Right lobe of liver (tissue), 6 donors: ENCODE measurements at regions not wholly inside any gene's neighbourhood (a gene's known extent, or its start where the extent isn't known, plus 50 kb on each side); places are given as distances from the start of the nearest gene placed in this dataset.

Experiments
- ATAC-seq, 4 donors: fragments of 200-7000 bp; cut with Tn5 transposase; one replicate each; pipeline ENCODE4 v1.9.1; 2020; ENCODE audit warnings: mild to moderate bottlenecking in 4 of 4, moderate library complexity in 4 of 4
- DNase-seq, 3 donors: peaks; one replicate each; pipeline ENCODE4 v3.0.0-alpha.2; 2020
- H3K27ac ChIP-seq, 3 donors: fragments of 200-600 bp; one replicate each; pipeline ENCODE4 v1.8.0; 2022
- H3K27me3 ChIP-seq, 2 donors: fragments of 200-600 bp; one replicate each; pipeline ENCODE4 v1.8.0; 2022
- H3K36me3 ChIP-seq, 4 donors: fragments of 200-600 bp; sonication (generic) in 1 of 4; one replicate each; pipeline versions ENCODE4 v1.5.1 to v1.8.0; 2017 to 2022; ENCODE audit warnings: control low read depth in 1 of 4
- H3K4me1 ChIP-seq, 4 donors: fragments of 200-600 bp; sonication (generic) in 1 of 4; one replicate each; pipeline versions ENCODE4 v1.5.1 to v1.8.0; 2017 to 2022; ENCODE audit warnings: control low read depth in 1 of 4
- H3K4me3 ChIP-seq, 3 donors: fragments of 200-600 bp; one replicate each; pipeline ENCODE4 v1.8.0; 2022
- H3K9me3 ChIP-seq, 4 donors: fragments of 200-600 bp; sonication (generic) in 1 of 4; one replicate each; pipeline versions ENCODE4 v1.5.1 to v1.8.0; 2017 to 2022; ENCODE audit warnings: control low read depth in 1 of 4
- CTCF ChIP-seq, 4 donors: fragments of 200-600 bp in 3 of 4; fragments of 450-650 bp in 1 of 4; IDR thresholded peaks; one replicate each; pipeline versions ENCODE4 v1.5.1 to v1.8.0; 2016 to 2022; ENCODE audit warnings: antibody characterized with exemption in 4 of 4, mild to moderate bottlenecking in 2 of 4
- POLR2A ChIP-seq: fragments of 450-650 bp; IDR thresholded peaks from one replicate; pipeline ENCODE4 v1.6.1; 2017; ENCODE audit warnings: antibody characterized with exemption, mild to moderate bottlenecking
- WGBS: methylation state at CpG from one replicate; pipeline ENCODE4 v1.1.6; 2018; ENCODE audit warnings: low coverage, low lambda C conversion rate; ENCODE audit not compliant: insufficient coverage; ENCODE audit errors: missing lambda C conversion rate; 5-methylcytosine and 5-hydroxymethylcytosine counted together
- intact Hi-C, 2 donors: fragments of 100-400 bp; cut with DNase I; formaldehyde crosslinking; loops; one replicate each; pipeline versions ENCODE4 v1.11.2 to v1.14.1; 2022
- donor health status: DM: no; HTN: yes; CAD: no.
- donor health status: DM: no; HTN: no; CAD: no.
- donor health status: DM: no; HTN: no; CAD: no.
- donor health status: DM: no; HTN: yes; CAD: no.
- donor health status: DM: no; HTN: yes; CAD: no.

- WGBS = 50% methylated on average over 2 of the region's 2 CpGs
- H3K4me1 ChIP-seq = no peaks in the 10 kb centered on the region
- ATAC-seq = no peak
- no peak overlapping the region for H3K27ac ChIP-seq
- TF ChIP-seq CTCF (IDR thresholded peaks at IDR 0.05) (no peak), POLR2A (no peak)
- H3K27me3 ChIP-seq = no peaks in the 10 kb centered on the region
- no peak for DNase-seq
- H3K36me3 ChIP-seq = no peaks in the 10 kb centered on the region
- intact Hi-C loops = no loop called here
- H3K4me3 ChIP-seq = no peak overlapping the region
- H3K9me3 ChIP-seq = no peaks in the 10 kb centered on the region
Observed at GRCh38 chr1:220398238-220398637, 126.0 kb upstream of the RAB3GAP2 start.

GRCh38 chr1:220391491-220391890 is 119.2 kb upstream of the RAB3GAP2 start:
- Histone ChIP-seq H3K36me3 (no peaks in the 10 kb centered on the region), H3K27me3 (no peaks in the 10 kb centered on the region), H3K27ac (no peak overlapping the region), H3K9me3 (no peaks in the 10 kb centered on the region), H3K4me3 (no peak overlapping the region), H3K4me1 (no peaks in the 10 kb centered on the region)
- no peak for DNase-seq
- 42% methylated on average over 2 of the region's 2 CpGs for WGBS
- no peak for ATAC-seq
- intact Hi-C loops = no loop called here
- TF ChIP-seq POLR2A (no peak), CTCF (IDR thresholded peaks at IDR 0.05) (no peak)

GRCh38 chr1:220389634-220390033 is 117.4 kb upstream of the RAB3GAP2 start:
- Histone ChIP-seq H3K9me3 (no peaks in the 10 kb centered on the region), H3K4me1 (no peaks in the 10 kb centered on the region), H3K27ac (no peak overlapping the region), H3K36me3 (no peaks in the 10 kb centered on the region), H3K4me3 (no peak overlapping the region), H3K27me3 (no peaks in the 10 kb centered on the region)
- DNase-seq = no peak
- no peak for TF ChIP-seq POLR2A
- TF ChIP-seq CTCF (IDR thresholded peaks at IDR 0.05) = no peak
- no peak for ATAC-seq
- intact Hi-C loops = no loop called here
- 78% methylated on average over 5 of the region's 5 CpGs for WGBS

GRCh38 chr1:220386494-220387195 is 114.4 kb upstream of the RAB3GAP2 start:
- Histone ChIP-seq H3K27ac (no peak overlapping the region), H3K4me1 (no peaks in the 10 kb centered on the region), H3K36me3 (no peaks in the 10 kb centered on the region), H3K9me3 (no peaks in the 10 kb centered on the region), H3K27me3 (no peaks in the 10 kb centered on the region), H3K4me3 (no peak overlapping the region)
- no peak for DNase-seq
- TF ChIP-seq CTCF (IDR thresholded peaks at IDR 0.05) = no peak
- no peak for TF ChIP-seq POLR2A
- ATAC-seq = no peak
- intact Hi-C loops = no loop called here
- WGBS = 37% methylated on average over 3 of the region's 3 CpGs
